HUES48 (cell line): ENCODE measurements at regions not wholly inside any gene's neighbourhood (a gene's known extent, or its start where the extent isn't known, plus 50 kb on each side); places are given as distances from the start of the nearest gene placed in this dataset.
"Not testable (repeated sequence)": the region's sequence is repeated elsewhere in the genome, so short reads cannot be mapped to it uniquely, and the experiment has no call there.

Experiments used
- H3K27ac ChIP-seq: one replicate; pipeline ENCODE4 v1.7.0; 2013; ENCODE audit warnings: low read depth, low read length, inconsistent platforms
- H3K27me3 ChIP-seq: 2 replicates; pipeline ENCODE4 v1.6.1; 2013; ENCODE audit warnings: mild to moderate bottlenecking, low read length; ENCODE audit not compliant: control insufficient read depth, insufficient read depth
- H3K36me3 ChIP-seq: 2 replicates; pipeline ENCODE4 v1.6.1; 2013; ENCODE audit warnings: low read length; ENCODE audit not compliant: control insufficient read depth, insufficient read depth
- H3K4me1 ChIP-seq: 2 replicates; pipeline ENCODE4 v1.6.1; 2013; ENCODE audit warnings: mild to moderate bottlenecking, low read length; ENCODE audit not compliant: control insufficient read depth, insufficient read depth
- H3K4me3 ChIP-seq: 2 replicates; pipeline ENCODE4 v1.5.1; 2013; ENCODE audit warnings: mild to moderate bottlenecking, low read depth, low read length
- H3K9ac ChIP-seq: 2 replicates; pipeline ENCODE4 v1.6.1; 2013; ENCODE audit warnings: mild to moderate bottlenecking, low read depth, low read length, moderate library complexity
- H3K9me3 ChIP-seq: 2 replicates; pipeline ENCODE4 v1.6.1; 2013; ENCODE audit warnings: low read length; ENCODE audit not compliant: control insufficient read depth, insufficient read depth

GRCh38 chr6:112651239-112651638, 304.1 kb downstream of the RFPL4B start:
- Histone ChIP-seq H3K36me3 (no peaks in the 10 kb centered on the region), H3K4me1 (no peaks in the 10 kb centered on the region), H3K27me3 (no peaks in the 10 kb centered on the region), H3K9me3 (no peaks in the 10 kb centered on the region), H3K4me3 (no peak overlapping the region), H3K27ac (no peak overlapping the region), H3K9ac (no peak overlapping the region)

GRCh38 chr6:112659912-112660311, 312.8 kb downstream of the RFPL4B start:
- H3K9me3 ChIP-seq = no peaks in the 10 kb centered on the region
- no peaks in the 10 kb centered on the region for H3K27me3 ChIP-seq
- no peaks in the 10 kb centered on the region for H3K4me1 ChIP-seq
- H3K9ac ChIP-seq = no peak overlapping the region
- no peak overlapping the region for H3K27ac ChIP-seq
- H3K4me3 ChIP-seq = no peak overlapping the region
- no peaks in the 10 kb centered on the region for H3K36me3 ChIP-seq

DNA sequence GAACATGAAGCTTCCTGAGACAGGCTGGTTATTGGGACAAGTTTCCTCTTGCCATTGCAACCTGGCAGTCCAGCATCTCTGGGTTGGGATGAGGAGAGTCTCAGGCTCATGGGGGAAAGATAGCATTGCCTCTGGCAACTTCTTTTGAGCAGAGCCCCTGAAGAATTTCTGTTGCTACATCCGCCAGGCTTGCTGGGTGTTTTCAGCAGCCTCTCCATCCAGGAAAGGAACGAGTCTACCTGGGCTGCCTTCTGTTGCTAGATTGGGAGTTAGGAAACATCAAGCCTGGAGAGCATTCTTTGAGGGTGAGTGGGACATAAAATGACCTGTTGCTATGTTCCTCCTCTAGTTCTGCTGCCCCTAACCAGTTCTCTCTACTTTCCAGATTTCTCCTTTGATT, 313.5 kb downstream of the RFPL4B start:
- no peak overlapping the region for H3K27ac ChIP-seq
- H3K36me3 ChIP-seq = no peaks in the 10 kb centered on the region
- no peaks in the 10 kb centered on the region for H3K4me1 ChIP-seq
- no peak overlapping the region for H3K4me3 ChIP-seq
- H3K27me3 ChIP-seq = no peaks in the 10 kb centered on the region
- H3K9ac ChIP-seq = no peak overlapping the region
- H3K9me3 ChIP-seq = no peaks in the 10 kb centered on the region

DNA sequence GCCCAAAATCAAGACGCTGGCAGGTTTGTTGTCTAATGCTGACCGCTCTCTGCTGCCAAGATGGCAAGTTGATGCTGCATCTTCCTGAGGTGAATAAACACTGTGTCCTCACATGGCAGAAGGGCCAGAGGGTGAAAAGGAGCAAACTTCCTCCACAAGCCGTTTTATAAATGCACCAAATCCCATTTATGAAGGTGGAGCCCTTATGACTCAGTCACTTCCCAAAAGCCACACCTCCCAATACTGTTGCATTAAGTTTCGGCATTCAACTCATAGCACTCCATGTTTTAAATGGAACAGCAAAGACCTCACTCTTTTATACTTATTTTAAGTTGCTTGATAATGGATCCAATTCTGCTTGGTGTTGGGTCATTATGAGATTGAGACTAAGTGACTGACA, 316.6 kb downstream of the RFPL4B start:
- no peak overlapping the region for H3K9ac ChIP-seq
- H3K27me3 ChIP-seq = no peaks in the 10 kb centered on the region
- H3K4me3 ChIP-seq = no peak overlapping the region
- H3K27ac ChIP-seq = no peak overlapping the region
- H3K9me3 ChIP-seq = no peaks in the 10 kb centered on the region
- H3K36me3 ChIP-seq = no peaks in the 10 kb centered on the region
- no peaks in the 10 kb centered on the region for H3K4me1 ChIP-seq

DNA sequence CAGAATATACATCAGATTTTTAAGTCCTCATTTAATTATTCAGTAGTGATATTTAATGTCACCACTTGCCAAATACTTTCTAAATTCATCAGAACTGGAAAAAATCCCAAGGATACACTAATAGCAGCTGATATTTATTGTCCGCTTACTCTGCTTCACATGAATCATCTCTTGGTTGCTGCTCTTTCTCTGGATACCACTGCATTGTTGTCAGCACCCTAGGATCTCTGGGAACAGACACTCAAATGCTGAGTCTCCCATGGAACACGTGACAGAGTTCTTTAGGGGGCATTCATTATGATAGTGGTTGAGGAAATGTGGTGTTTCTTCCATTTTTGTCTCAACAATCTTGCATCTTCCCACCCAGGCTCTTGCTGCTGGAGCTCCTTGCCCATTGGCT, 318.0 kb downstream of the RFPL4B start:
- Histone ChIP-seq H3K9ac (no peak overlapping the region), H3K36me3 (no peaks in the 10 kb centered on the region), H3K4me3 (no peak overlapping the region), H3K27me3 (no peaks in the 10 kb centered on the region), H3K27ac (no peak overlapping the region), H3K9me3 (no peaks in the 10 kb centered on the region), H3K4me1 (no peaks in the 10 kb centered on the region)

DNA sequence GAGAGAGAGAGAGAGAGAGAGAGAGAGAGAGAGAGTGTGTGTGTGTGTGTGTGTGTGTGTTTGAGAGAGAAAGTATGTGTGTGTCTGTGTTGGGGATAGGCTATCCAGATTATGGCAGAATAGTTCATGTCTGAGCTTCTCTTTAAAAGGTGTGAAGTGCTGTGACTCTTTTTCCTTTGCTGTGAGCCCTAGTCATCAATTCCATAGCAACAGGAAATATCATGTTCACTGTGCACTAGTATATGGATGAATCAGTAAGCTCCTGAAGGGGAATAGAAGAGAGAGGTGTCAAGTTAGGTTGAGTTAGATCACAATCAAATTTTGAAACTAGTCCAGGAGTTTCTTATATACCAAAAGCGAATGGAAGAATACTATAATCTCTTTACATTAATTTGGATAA, 318.7 kb downstream of the RFPL4B start:
- H3K4me1 ChIP-seq = no peaks in the 10 kb centered on the region
- H3K4me3 ChIP-seq = no peak overlapping the region
- H3K9ac ChIP-seq = no peak overlapping the region
- H3K27ac ChIP-seq = no peak overlapping the region
- no peaks in the 10 kb centered on the region for H3K27me3 ChIP-seq
- no peaks in the 10 kb centered on the region for H3K36me3 ChIP-seq
- H3K9me3 ChIP-seq = no peaks in the 10 kb centered on the region

- no peak overlapping the region for H3K27ac ChIP-seq
- no peaks in the 10 kb centered on the region for H3K27me3 ChIP-seq
- H3K9me3 ChIP-seq = no peaks in the 10 kb centered on the region
- H3K4me1 ChIP-seq = no peaks in the 10 kb centered on the region
- H3K4me3 ChIP-seq = no peak overlapping the region
- no peaks in the 10 kb centered on the region for H3K36me3 ChIP-seq
- no peak overlapping the region for H3K9ac ChIP-seq
These were observed 320.3 kb downstream of the RFPL4B start for GRCh38 chr6:112667427-112667826.

DNA sequence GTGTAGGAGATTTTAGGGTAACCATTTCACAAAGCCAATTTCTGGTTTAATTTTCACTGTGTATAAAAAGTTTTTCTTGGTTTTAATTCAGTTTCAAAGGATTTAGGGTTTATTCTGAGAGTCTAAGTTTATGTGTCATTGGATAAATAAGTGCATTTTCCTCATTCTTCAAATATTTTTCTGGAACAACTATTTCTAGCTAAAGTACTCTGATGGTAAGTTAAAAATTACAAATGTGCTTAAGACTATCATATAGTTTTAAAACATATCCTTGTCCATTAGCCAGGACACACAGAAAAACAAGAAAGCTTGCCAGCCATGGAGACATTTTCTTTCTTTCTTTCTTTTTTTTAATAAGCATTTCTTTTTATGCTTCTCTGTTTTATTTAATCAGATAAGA, 333.0 kb downstream of the RFPL4B start:
- H3K4me3 ChIP-seq = no peak overlapping the region
- H3K4me1 ChIP-seq = no peaks in the 10 kb centered on the region
- H3K27me3 ChIP-seq = no peaks in the 10 kb centered on the region
- no peak overlapping the region for H3K9ac ChIP-seq
- no peaks in the 10 kb centered on the region for H3K36me3 ChIP-seq
- no peaks in the 10 kb centered on the region for H3K9me3 ChIP-seq
- H3K27ac ChIP-seq = no peak overlapping the region

DNA sequence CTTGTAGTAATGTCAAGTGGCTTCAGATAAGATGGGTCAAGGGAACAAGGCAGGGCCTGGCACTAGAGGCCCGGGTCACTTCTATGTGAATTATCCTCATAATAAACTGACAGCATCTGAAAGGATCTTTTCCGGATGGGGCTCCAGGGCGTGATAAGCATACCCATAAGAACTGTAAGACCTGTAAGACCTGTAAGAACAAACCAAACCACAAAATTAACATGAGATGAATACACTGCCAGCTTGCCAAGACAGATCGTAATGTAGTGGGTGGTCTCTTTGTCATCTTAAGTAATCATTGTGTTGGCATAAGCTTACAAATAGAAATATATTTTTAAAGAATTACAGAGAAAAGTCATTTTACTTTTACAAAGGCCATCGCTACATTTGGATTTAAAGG, 334.9 kb downstream of the RFPL4B start:
- Histone ChIP-seq H3K9ac (no peak overlapping the region), H3K27ac (no peak overlapping the region), H3K27me3 (no peaks in the 10 kb centered on the region), H3K4me1 (no peaks in the 10 kb centered on the region), H3K36me3 (no peaks in the 10 kb centered on the region), H3K9me3 (no peaks in the 10 kb centered on the region), H3K4me3 (no peak overlapping the region)

DNA sequence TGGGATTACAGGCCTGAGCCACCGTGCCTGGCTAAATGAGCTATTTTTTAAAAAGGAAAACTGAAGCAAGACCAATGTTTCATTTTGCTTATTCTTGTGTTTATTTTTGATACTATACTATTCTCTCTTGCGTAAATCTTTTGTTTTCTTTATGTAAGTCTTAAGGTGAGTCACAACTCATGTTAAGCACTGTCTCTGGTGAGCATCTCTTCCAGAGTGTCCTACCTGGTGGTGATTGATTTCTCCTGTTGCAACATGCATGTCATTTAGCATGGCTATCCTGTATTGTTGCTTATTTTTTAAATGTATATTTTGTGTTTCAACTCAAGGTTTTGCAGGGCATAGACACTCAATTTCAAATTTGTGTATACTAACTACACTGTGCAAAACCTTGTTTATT, 336.0 kb downstream of the RFPL4B start:
- Histone ChIP-seq H3K9ac (no peak overlapping the region), H3K9me3 (no peaks in the 10 kb centered on the region), H3K27ac (no peak overlapping the region), H3K27me3 (no peaks in the 10 kb centered on the region), H3K4me1 (no peaks in the 10 kb centered on the region), H3K4me3 (no peak overlapping the region), H3K36me3 (no peaks in the 10 kb centered on the region)

DNA sequence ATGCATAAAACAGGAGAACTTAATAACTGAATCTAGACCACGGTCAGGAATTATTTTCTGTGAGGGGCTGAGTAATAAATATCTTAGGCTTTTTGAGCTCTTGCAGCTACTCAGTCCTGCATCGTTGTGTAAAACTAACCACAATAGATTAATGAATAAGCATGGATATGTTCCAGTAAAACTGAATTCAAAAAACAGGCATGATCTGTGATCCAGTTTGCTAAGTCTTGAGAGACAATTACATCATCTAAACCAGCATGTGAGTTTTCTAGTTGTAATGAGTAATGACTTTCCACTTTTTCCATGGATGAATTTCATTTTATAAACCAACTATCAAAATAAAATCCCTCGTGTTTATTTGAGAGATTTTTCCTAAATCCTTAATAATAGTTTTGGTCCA, 336.8 kb downstream of the RFPL4B start:
- no peaks in the 10 kb centered on the region for H3K36me3 ChIP-seq
- H3K4me1 ChIP-seq = no peaks in the 10 kb centered on the region
- no peak overlapping the region for H3K27ac ChIP-seq
- H3K4me3 ChIP-seq = no peak overlapping the region
- no peaks in the 10 kb centered on the region for H3K27me3 ChIP-seq
- H3K9ac ChIP-seq = no peak overlapping the region
- no peaks in the 10 kb centered on the region for H3K9me3 ChIP-seq

GRCh38 chr6:112685521-112686220, 338.5 kb downstream of the RFPL4B start:
- not testable (repeated sequence) for H3K27me3 ChIP-seq, H3K27ac ChIP-seq, H3K4me3 ChIP-seq, H3K9ac ChIP-seq, H3K36me3 ChIP-seq, H3K9me3 ChIP-seq, H3K4me1 ChIP-seq
